H1 (cell line): ENCODE measurements at regions not wholly inside any gene's neighbourhood (a gene's known extent, or its start where the extent isn't known, plus 50 kb on each side); places are given as distances from the start of the nearest gene placed in this dataset.

Experiments used
- CTCF ChIA-PET: fragments of 300-600 bp; sonication (Branson Sonifier 250); formaldehyde crosslinking; loops from one replicate; lab custom pipeline; 2021; ENCODE audit not compliant: partially characterized antibody; lab: Charles Lee
- POLR2A ChIA-PET: fragments of 300-600 bp; sonication (Branson Sonifier 250); formaldehyde crosslinking; loops from one replicate; lab custom pipeline; 2021; ENCODE audit warnings: inconsistent platforms; ENCODE audit not compliant: partially characterized antibody; lab: Charles Lee
- DNase-seq, 2 experiments: peaks; one replicate each; pipeline versions ENCODE4 v3.0.0 to v3.0.0-alpha.2; 2010 to 2022; ENCODE audit warnings: low spot score in 2 of 2, low read depth in 1 of 2, mixed read lengths in 1 of 2
- FAIRE-seq: peaks from 2 replicates; lab custom pipeline; 2011; peaks lifted over from hg19 to GRCh38; lab: Jason Lieb, UNC
- H2AFZ ChIP-seq: 2 replicates; pipeline ENCODE4 v1.8.1; 2012; ENCODE audit warnings: low read length, inconsistent platforms
- H2AK5ac ChIP-seq: 2 replicates; pipeline ENCODE4 v1.6.1; 2013; ENCODE audit warnings: low read depth, low read length
- H2BK120ac ChIP-seq: replicated peaks from 2 replicates; pipeline ENCODE3; 2013; ENCODE audit warnings: low read depth, low read length, inconsistent platforms
- H2BK12ac ChIP-seq: 2 replicates; pipeline ENCODE4 v1.6.1; 2013; ENCODE audit warnings: low read depth, low read length
- H2BK15ac ChIP-seq: 2 replicates; pipeline ENCODE4 v1.6.1; 2013; ENCODE audit warnings: low read length
- H2BK20ac ChIP-seq: 2 replicates; pipeline ENCODE4 v1.6.1; 2013; ENCODE audit warnings: low read length
- H2BK5ac ChIP-seq: 2 replicates; pipeline ENCODE4 v1.6.1; 2013; ENCODE audit warnings: low read depth, low read length
- H3K14ac ChIP-seq: 2 replicates; pipeline ENCODE4 v1.6.1; 2013; ENCODE audit warnings: inconsistent platforms; ENCODE audit not compliant: insufficient read length
- H3K18ac ChIP-seq: 2 replicates; pipeline ENCODE4 v1.6.1; 2013; ENCODE audit warnings: low read length; ENCODE audit errors: extremely low read depth
- H3K23ac ChIP-seq: 2 replicates; pipeline ENCODE4 v1.6.1; 2013; ENCODE audit warnings: inconsistent platforms; ENCODE audit not compliant: insufficient read length
- H3K23me2 ChIP-seq: 2 replicates; pipeline ENCODE4 v1.6.1; 2013; ENCODE audit warnings: low read depth, low read length
- H3K27ac ChIP-seq: 2 replicates; pipeline ENCODE4 v1.6.1; 2011; ENCODE audit warnings: low read depth, low read length, inconsistent platforms
- H3K27me3 ChIP-seq, 4 experiments: replicated peaks in 1 of 4; 1 replicate in 1 of 4; 2 replicates in 3 of 4; pipeline versions ENCODE4 v1.6.1 to v1.8.1; 2011 to 2013; ENCODE audit warnings: low read length in 3 of 4, mild to moderate bottlenecking in 3 of 4, inconsistent platforms in 2 of 4, mixed read lengths in 2 of 4, moderate library complexity in 1 of 4; ENCODE audit not compliant: control insufficient read depth in 3 of 4, insufficient read depth in 3 of 4; ENCODE audit errors: extremely low read depth in 1 of 4
- H3K36me3 ChIP-seq, 4 experiments: 2 replicates each; pipeline versions ENCODE4 v1.6.1 to v1.8.1; 2011 to 2013; ENCODE audit warnings: mild to moderate bottlenecking in 4 of 4, low read length in 3 of 4, moderate library complexity in 2 of 4, control low read depth in 1 of 4, inconsistent platforms in 1 of 4; ENCODE audit not compliant: insufficient read depth in 4 of 4, control insufficient read depth in 2 of 4
- H3K4ac ChIP-seq: replicated peaks from 2 replicates; pipeline ENCODE3; 2013; ENCODE audit warnings: low read length, low read depth, mixed read lengths, inconsistent platforms; ENCODE audit not compliant: insufficient read length
- H3K4me1 ChIP-seq, 4 experiments: replicated peaks in 1 of 4; 1 replicate in 1 of 4; 2 replicates in 3 of 4; pipeline versions ENCODE4 v1.6.1 to v1.8.1; 2011 to 2013; ENCODE audit warnings: low read length in 3 of 4, inconsistent platforms in 2 of 4, mixed read lengths in 1 of 4; ENCODE audit not compliant: insufficient read depth in 4 of 4, control insufficient read depth in 3 of 4
- H3K4me2 ChIP-seq, 2 experiments: 2 replicates each; pipeline versions ENCODE4 v1.6.1 to v1.8.1; 2011 to 2013; ENCODE audit warnings: low read depth in 2 of 2, low read length in 2 of 2, control low read depth in 1 of 2, inconsistent platforms in 1 of 2, mild to moderate bottlenecking in 1 of 2; ENCODE audit not compliant: insufficient read depth in 1 of 2
- H3K4me3 ChIP-seq, 4 experiments: fragments of 200-600, 300-600 bp in 1 of 4; sonication (generic), shearing (Covaris generic), sonication (Bioruptor Twin) in 1 of 4; 2 replicates each; pipeline versions ENCODE4 v1.5.1 to v1.8.1; 2011 to 2016; ENCODE audit warnings: low read length in 4 of 4, low read depth in 3 of 4, control low read depth in 2 of 4, inconsistent platforms in 2 of 4, mild to moderate bottlenecking in 2 of 4, mixed read lengths in 1 of 4, moderate library complexity in 1 of 4; ENCODE audit not compliant: insufficient read depth in 2 of 4; ENCODE audit errors: extremely low read depth in 1 of 4
- H3K56ac ChIP-seq: replicated peaks from 2 replicates; pipeline ENCODE3; 2013; ENCODE audit warnings: low read depth, mild to moderate bottlenecking, mixed read lengths, low read length, inconsistent platforms; ENCODE audit not compliant: insufficient read length
- H3K79me1 ChIP-seq: 2 replicates; pipeline ENCODE4 v1.6.1; 2013; ENCODE audit warnings: low read depth, low read length, control low read depth
- H3K79me2 ChIP-seq, 2 experiments: 2 replicates each; pipeline versions ENCODE4 v1.6.1 to v1.8.1; 2012 to 2013; ENCODE audit warnings: low read length in 2 of 2, mild to moderate bottlenecking in 2 of 2, inconsistent platforms in 1 of 2; ENCODE audit not compliant: insufficient read depth in 2 of 2, control insufficient read depth in 1 of 2
- H3K9ac ChIP-seq, 4 experiments: replicated peaks in 1 of 4; 1 replicate in 1 of 4; 2 replicates in 3 of 4; pipeline versions ENCODE4 v1.6.1 to v1.8.1; 2011 to 2013; ENCODE audit warnings: low read depth in 3 of 4, low read length in 3 of 4, control low read depth in 2 of 4, mild to moderate bottlenecking in 2 of 4, moderate library complexity in 2 of 4, inconsistent platforms in 1 of 4; ENCODE audit errors: extremely low read depth in 1 of 4
- H3K9me3 ChIP-seq, 2 experiments: 2 replicates each; pipeline versions ENCODE4 v1.6.1 to v1.8.1; 2012 to 2013; ENCODE audit warnings: mild to moderate bottlenecking in 2 of 2, moderate library complexity in 2 of 2, control low read depth in 1 of 2, inconsistent platforms in 1 of 2, low read depth in 1 of 2, low read length in 1 of 2, mixed read lengths in 1 of 2; ENCODE audit not compliant: insufficient read depth in 2 of 2
- H4K20me1 ChIP-seq, 2 experiments: replicated peaks in 1 of 2; 2 replicates each; pipeline versions ENCODE3 to v1.8.1; 2011 to 2013; ENCODE audit warnings: inconsistent platforms in 2 of 2, low read length in 2 of 2, mild to moderate bottlenecking in 1 of 2; ENCODE audit not compliant: insufficient read depth in 2 of 2, control insufficient read depth in 1 of 2
- H4K5ac ChIP-seq: 2 replicates; pipeline ENCODE4 v1.6.1; 2013; ENCODE audit warnings: low read length, low read depth, mixed read lengths, inconsistent platforms; ENCODE audit not compliant: insufficient read length
- H4K8ac ChIP-seq: 2 replicates; pipeline ENCODE4 v1.8.0; 2013; ENCODE audit warnings: mild to moderate bottlenecking, moderate library complexity, low read length, inconsistent platforms; ENCODE audit not compliant: insufficient read depth; ENCODE audit errors: extremely low read depth
- H4K91ac ChIP-seq: replicated peaks from 2 replicates; pipeline ENCODE3; 2013; ENCODE audit warnings: low read length, mixed read lengths, inconsistent platforms; ENCODE audit not compliant: insufficient read length
- CREB1 ChIP-seq: IDR thresholded peaks from 2 replicates; pipeline ENCODE4 v1.6.1; 2012; ENCODE audit warnings: inconsistent platforms
- MAFK ChIP-seq: IDR thresholded peaks from 2 replicates; pipeline ENCODE4 v1.6.1; 2012; ENCODE audit warnings: low read depth, mild to moderate bottlenecking, improper control_type of control experiment, low read length
- WGBS, 2 experiments: shearing (Covaris generic) in 1 of 2; methylation state at CpG; one replicate each; pipeline versions ENCODE4 v1.1.6 to v1.1.7; 2013 to 2015; ENCODE audit warnings: low lambda C conversion rate in 2 of 2, mixed read lengths in 2 of 2, inconsistent platforms in 1 of 2, low coverage in 1 of 2, missing lambda C conversion rate in 1 of 2; ENCODE audit not compliant: insufficient replicate concordance in 2 of 2, insufficient coverage in 1 of 2, insufficient read length in 1 of 2; ENCODE audit errors: extremely low coverage in 1 of 2, missing lambda C conversion rate in 1 of 2; 5-methylcytosine and 5-hydroxymethylcytosine counted together

- Histone ChIP-seq H3K79me1 (no peaks in the 10 kb centered on the region), H2AK5ac (no peak overlapping the region), H4K20me1 (peaks cover 0 to 2% of the 10 kb centered on the region in 2 experiments), H4K91ac (no peak overlapping the region), H4K5ac (no peak overlapping the region), H3K18ac (no peak overlapping the region), H3K9me3 (peaks cover 0 to 2% of the 10 kb centered on the region in 2 experiments; a peak in 1 of 4 replicates), H3K9ac (no peak overlapping the region), H2BK20ac (no peak overlapping the region), H2BK120ac (no peak overlapping the region), H3K4me1 (peaks cover 0 to 16% (median 0%) of the 10 kb centered on the region in 4 experiments; a peak in 1 of 7 replicates), H3K4me2 (no peak overlapping the region), H4K8ac (no peak overlapping the region), H3K56ac (no peak overlapping the region), H3K27ac (no peak overlapping the region), H2AFZ (no peak overlapping the region), H2BK5ac (no peak overlapping the region), H3K4ac (no peak overlapping the region), H2BK15ac (no peak overlapping the region), H2BK12ac (no peak overlapping the region), H3K36me3 (no peaks in the 10 kb centered on the region), H3K23me2 (no peaks in the 10 kb centered on the region), H3K79me2 (no peaks in the 10 kb centered on the region), H3K23ac (no peak overlapping the region), H3K14ac (no peak overlapping the region), H3K4me3 (no peak overlapping the region), H3K27me3 (peaks cover 0 to 2% (median 0%) of the 10 kb centered on the region in 4 experiments; a peak in 2 of 7 replicates)
- FAIRE-seq (no peak), DNase-seq (no peak)
- TF ChIP-seq MAFK, result peak; percentile 68; the same call in 1 of the 2 replicates
- TF ChIP-seq CREB1, result no peak
- CTCF ChIA-PET, result interaction anchor here (0.6 to 1.8 kb wide), 5 partner anchors 20 to 217 kb away, joined by 3 to 6 read pairs (median 5); no protein-coding TSS in a partner anchor
- POLR2A ChIA-PET, result no interaction called here
- 82% methylated on average over 14 of the region's 14 CpGs; no CpG with 5 or more reads in 1 of the 2 experiments for WGBS, 2 experiments
These were observed 77.3 kb upstream of the MSX1 start for GRCh38 chr4:4781936-4782707.
